H1 (cell line): ENCODE measurements at regions not wholly inside any gene's neighbourhood (a gene's known extent, or its start where the extent isn't known, plus 50 kb on each side); places are given as distances from the start of the nearest gene placed in this dataset.

Source experiments
- SUZ12 ChIP-seq: fragments of 200-600 bp; sonication (generic); IDR thresholded peaks from 2 replicates; pipeline ENCODE4 v1.6.1; 2012; ENCODE audit warnings: mild to moderate bottlenecking, inconsistent platforms, low read length, moderate library complexity, mixed read lengths

DNA sequence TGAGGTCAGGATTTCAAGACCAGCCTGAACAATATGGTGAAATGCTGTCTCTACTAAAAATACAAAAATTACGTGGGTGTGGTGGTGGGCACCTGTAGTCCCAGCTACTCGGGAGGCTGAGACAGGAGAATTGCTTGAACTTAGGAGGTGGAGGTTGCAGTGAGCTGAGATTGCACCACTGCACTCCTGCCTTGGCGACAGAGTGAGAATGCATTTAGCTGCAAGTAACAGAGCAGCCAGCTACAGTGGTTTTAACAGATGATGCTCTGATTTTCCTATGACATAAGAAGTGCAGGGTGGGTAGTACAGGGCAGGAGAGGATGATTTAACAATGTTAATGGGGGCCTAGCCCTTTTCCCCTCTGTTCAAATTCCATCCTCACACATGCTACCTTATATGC is 267.9 kb downstream of the RPLP1 start (continued):
- TF ChIP-seq SUZ12, result no peak
- TF ChIP-seq, all 59 proteins: peak for 0
